ENCODE measurements at regions not wholly inside any gene's neighbourhood (a gene's known extent, or its start where the extent isn't known, plus 50 kb on each side); places are given as distances from the start of the nearest gene placed in this dataset.

DNA sequence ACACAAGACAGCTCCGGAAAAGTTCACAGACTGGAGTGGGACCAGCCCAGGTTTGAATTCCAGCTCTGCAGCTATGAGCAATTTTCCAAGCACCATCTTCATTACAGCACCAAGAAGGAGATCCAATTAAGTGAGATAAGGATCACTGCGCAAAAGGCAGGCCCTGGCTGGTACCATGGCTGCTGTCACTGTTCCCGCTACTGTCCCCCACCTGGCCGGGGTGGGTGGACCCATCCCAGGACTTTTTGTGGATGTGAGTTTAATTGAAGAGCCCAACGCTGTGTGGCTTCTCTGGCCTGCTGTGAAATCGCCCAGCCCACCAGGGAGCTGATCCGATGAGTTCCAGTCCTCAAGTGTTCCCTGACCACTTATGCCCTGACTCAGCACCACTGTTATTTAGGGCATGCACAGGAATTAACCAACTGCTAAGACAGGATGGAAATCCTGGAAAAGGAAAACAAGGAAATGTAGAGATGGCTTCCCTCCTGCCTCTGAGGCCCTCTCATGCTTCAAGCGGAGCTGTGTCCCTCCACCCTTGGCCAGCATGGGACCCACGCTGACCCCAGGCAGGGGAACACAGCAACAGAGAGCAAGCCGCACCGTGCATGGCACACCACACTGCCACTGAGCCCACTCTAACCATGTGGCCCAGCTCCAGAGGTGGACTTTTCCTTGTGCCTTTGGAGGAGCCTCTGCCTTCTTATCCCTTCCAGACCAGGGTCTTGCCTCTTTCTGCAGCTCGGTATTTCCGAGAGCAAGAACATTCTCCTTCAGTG is 150.0 kb upstream of the CST7 start:
- Histone ChIP-seq H3K4me3 (no peak overlapping the region), H3K79me2 (ENCODE audit: low read depth) (no peaks in the 10 kb centered on the region), H3K4me1 (no peaks in the 10 kb centered on the region), H3K9ac (no peak overlapping the region), H4K20me1 (ENCODE audit: low read depth) (no peaks in the 10 kb centered on the region), H3K9me3 (ENCODE audit: low read depth) (no peaks in the 10 kb centered on the region), H3F3A (ENCODE audit: low read depth) (no peaks in the 10 kb centered on the region), H3K27ac (no peak overlapping the region), H3K4me2 (no peak overlapping the region), H3K27me3 (no peaks in the 10 kb centered on the region), H2AFZ (replicated peaks) (no peak overlapping the region), H3K36me3 (no peaks in the 10 kb centered on the region)
- Mint-ChIP-seq H3K9me3 (no peaks in the 10 kb centered on the region), H3K27me3 (ENCODE audit: insufficient read depth, low read depth) (no peaks in the 10 kb centered on the region), H3K4me3 (no peak overlapping the region), H3K27ac (no peak overlapping the region), H3K36me3 (no peaks in the 10 kb centered on the region), H3K4me1 (no peaks in the 10 kb centered on the region)
- TF ChIP-seq EZH2 (IDR thresholded peaks at IDR 0.05), result no peak
- TF ChIP-seq EZH2phosphoT487 (IDR thresholded peaks at IDR 0.05), result no peak
- no peak for TF ChIP-seq CTCF (IDR thresholded peaks at IDR 0.05)
- no peak for DNase-seq (ENCODE audit: low spot score)

DNA sequence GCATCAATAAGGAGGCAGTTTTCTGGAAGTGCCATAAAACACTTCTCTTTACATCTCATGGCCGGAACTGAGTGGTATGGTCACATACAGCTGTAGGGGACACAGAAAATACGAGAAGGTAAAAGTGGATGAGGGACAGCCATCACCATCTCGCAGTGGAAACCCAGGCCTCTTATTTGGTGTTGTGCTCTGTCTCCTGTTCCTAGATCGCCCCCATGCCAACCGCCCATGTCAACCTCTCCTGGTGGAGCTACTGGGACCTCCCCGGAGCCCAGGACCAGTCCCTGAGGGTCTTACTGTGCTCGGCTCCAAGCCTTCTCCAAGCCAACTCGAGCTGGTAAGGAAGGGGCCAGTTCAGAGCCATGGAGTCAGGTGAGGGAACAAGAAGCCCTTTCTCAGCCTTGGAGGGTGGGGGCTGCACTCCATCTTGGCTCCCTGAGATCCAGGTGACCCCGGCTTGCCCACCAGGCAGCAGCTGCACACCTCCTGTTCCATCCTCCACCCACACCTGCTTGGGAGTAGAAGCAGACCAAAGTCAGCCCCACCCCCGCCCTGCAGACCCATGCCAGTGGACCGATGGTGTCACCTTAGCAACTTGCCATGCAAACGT is 149.0 kb upstream of the CST7 start:
- Histone ChIP-seq H4K20me1 (ENCODE audit: low read depth) (no peaks in the 10 kb centered on the region), H3K9me3 (ENCODE audit: low read depth) (no peaks in the 10 kb centered on the region), H3K79me2 (ENCODE audit: low read depth) (no peaks in the 10 kb centered on the region), H3K27me3 (no peaks in the 10 kb centered on the region), H2AFZ (replicated peaks) (no peak overlapping the region), H3K36me3 (no peaks in the 10 kb centered on the region), H3K4me1 (no peaks in the 10 kb centered on the region), H3F3A (ENCODE audit: low read depth) (no peaks in the 10 kb centered on the region), H3K4me3 (no peak overlapping the region), H3K9ac (no peak overlapping the region), H3K27ac (no peak overlapping the region), H3K4me2 (no peak overlapping the region)
- H3K9me3 Mint-ChIP-seq, result no peaks in the 10 kb centered on the region
- no peak for DNase-seq (ENCODE audit: low spot score)
- H3K4me1 Mint-ChIP-seq, result peaks cover 3% of the 10 kb centered on the region
- no peak overlapping the region for H3K27ac Mint-ChIP-seq
- TF ChIP-seq EZH2 (IDR thresholded peaks at IDR 0.05), result no peak
- TF ChIP-seq CTCF (IDR thresholded peaks at IDR 0.05), result no peak
- TF ChIP-seq EZH2phosphoT487 (IDR thresholded peaks at IDR 0.05), result no peak
- H3K36me3 Mint-ChIP-seq, result no peaks in the 10 kb centered on the region
- H3K4me3 Mint-ChIP-seq, result no peak overlapping the region
- no peaks in the 10 kb centered on the region for H3K27me3 Mint-ChIP-seq (ENCODE audit: insufficient read depth, low read depth)

- H3K4me3 ChIP-seq, result no peak overlapping the region
- TF ChIP-seq EZH2 (IDR thresholded peaks at IDR 0.05), result no peak
- Mint-ChIP-seq H3K4me3 (no peak overlapping the region), H3K9me3 (no peaks in the 10 kb centered on the region), H3K27me3 (ENCODE audit: insufficient read depth, low read depth) (peaks cover 8% of the 10 kb centered on the region), H3K27ac (no peak overlapping the region), H3K36me3 (no peaks in the 10 kb centered on the region), H3K4me1 (peaks cover 3% of the 10 kb centered on the region)
- H3F3A ChIP-seq (ENCODE audit: low read depth), result no peaks in the 10 kb centered on the region
- no peaks in the 10 kb centered on the region for H4K20me1 ChIP-seq (ENCODE audit: low read depth)
- H3K4me2 ChIP-seq, result no peak overlapping the region
- H3K9ac ChIP-seq, result no peak overlapping the region
- H3K27me3 ChIP-seq, result no peaks in the 10 kb centered on the region
- H3K79me2 ChIP-seq (ENCODE audit: low read depth), result no peaks in the 10 kb centered on the region
- no peak overlapping the region for H3K27ac ChIP-seq
- H3K36me3 ChIP-seq, result no peaks in the 10 kb centered on the region
- no peak overlapping the region for H2AFZ ChIP-seq (replicated peaks)
- DNase-seq (ENCODE audit: low spot score), result no peak
- H3K9me3 ChIP-seq (ENCODE audit: low read depth), result no peaks in the 10 kb centered on the region
- H3K4me1 ChIP-seq, result no peaks in the 10 kb centered on the region
Measured at GRCh38 chr20:24802286-24802820, 146.7 kb upstream of the CST7 start.

All from neural progenitor cell (in vitro differentiated cells).